Endothelial cell (in vitro differentiated cells): ENCODE measurements at regions not wholly inside any gene's neighbourhood (a gene's known extent, or its start where the extent isn't known, plus 50 kb on each side); places are given as distances from the start of the nearest gene placed in this dataset.
"Not testable (repeated sequence)": the region's sequence is repeated elsewhere in the genome, so short reads cannot be mapped to it uniquely, and the experiment has no call there.

Experiments used
- DNase-seq: peaks from one replicate; pipeline ENCODE4 v3.0.0; 2021; ENCODE audit warnings: low spot score
- H3K27ac Mint-ChIP-seq: one replicate; pipeline ENCODE4 v1.8.0; 2021; ENCODE audit warnings: mixed read lengths, inconsistent platforms; ENCODE audit not compliant: unreplicated experiment
- H3K27me3 Mint-ChIP-seq: one replicate; pipeline ENCODE4 v1.8.0; 2021; ENCODE audit warnings: mild to moderate bottlenecking, moderate library complexity, mixed read lengths, inconsistent platforms; ENCODE audit not compliant: unreplicated experiment
- H3K36me3 Mint-ChIP-seq: one replicate; pipeline ENCODE4 v1.8.0; 2021; ENCODE audit warnings: mild to moderate bottlenecking, low read depth, mixed read lengths, inconsistent platforms; ENCODE audit not compliant: unreplicated experiment
- H3K4me1 Mint-ChIP-seq: one replicate; pipeline ENCODE4 v1.8.0; 2021; ENCODE audit warnings: mild to moderate bottlenecking, mixed read lengths, inconsistent platforms; ENCODE audit not compliant: unreplicated experiment
- H3K4me3 Mint-ChIP-seq: one replicate; pipeline ENCODE4 v1.8.0; 2021; ENCODE audit warnings: mild to moderate bottlenecking, mixed read lengths, inconsistent platforms; ENCODE audit not compliant: unreplicated experiment
- H3K9me3 Mint-ChIP-seq: one replicate; pipeline ENCODE4 v1.8.0; 2021; ENCODE audit warnings: mixed read lengths, inconsistent platforms; ENCODE audit not compliant: unreplicated experiment
- CTCF ChIP-seq: fragments of 200-600 bp; sonication (generic); IDR thresholded peaks from one replicate; pipeline ENCODE4 v1.5.0; 2021; ENCODE audit warnings: antibody characterized with exemption; ENCODE audit not compliant: unreplicated experiment

DNA sequence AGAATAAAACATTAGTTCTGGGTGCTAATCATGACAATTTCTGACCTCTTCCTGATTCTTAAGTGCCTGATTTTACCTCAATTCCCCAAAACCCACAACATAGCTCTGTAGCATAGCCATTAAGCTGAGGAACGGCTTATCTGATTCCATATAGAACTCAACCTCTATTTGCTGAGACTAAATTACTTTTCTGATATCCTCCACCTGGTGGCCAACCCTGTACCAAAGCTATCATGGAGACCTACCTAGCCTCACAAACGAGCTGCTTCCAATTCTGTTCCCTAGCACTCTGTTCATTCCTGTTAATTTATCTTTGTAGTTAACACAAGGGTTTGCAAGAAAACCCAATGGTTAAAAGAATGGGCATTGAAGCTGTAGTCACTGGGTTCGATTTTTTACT lies 245.2 kb downstream of the PLOD2 start:
- DNase-seq: no peak
- peaks cover 4% of the 10 kb centered on the region for H3K36me3 Mint-ChIP-seq
- TF ChIP-seq CTCF: no peak
- H3K4me3 Mint-ChIP-seq: no peak overlapping the region
- H3K4me1 Mint-ChIP-seq: no peaks in the 10 kb centered on the region
- peaks cover 6% of the 10 kb centered on the region for H3K9me3 Mint-ChIP-seq
- no peaks in the 10 kb centered on the region for H3K27me3 Mint-ChIP-seq
- no peak overlapping the region for H3K27ac Mint-ChIP-seq

DNA sequence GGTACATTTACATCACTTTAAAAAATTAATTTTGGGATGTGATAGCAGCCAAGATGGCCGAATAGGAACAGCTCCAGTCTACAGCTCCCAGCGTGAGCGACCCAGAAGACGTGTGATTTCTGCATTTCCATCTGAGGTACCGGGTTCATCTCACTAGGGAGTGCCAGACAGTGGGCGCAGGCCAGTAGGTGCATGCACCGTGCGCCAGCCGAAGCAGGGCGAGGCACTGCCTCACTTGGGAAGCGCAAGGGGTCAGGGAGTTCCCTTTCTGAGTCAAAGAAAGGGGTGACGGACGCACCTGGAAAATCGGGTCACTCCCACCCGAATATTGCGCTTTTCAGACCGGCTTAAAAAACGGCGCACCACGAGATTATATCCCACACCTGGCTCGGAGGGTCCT lies 233.2 kb downstream of the PLOD2 start:
- not testable (repeated sequence) for H3K4me3 Mint-ChIP-seq, DNase-seq, H3K27ac Mint-ChIP-seq, H3K9me3 Mint-ChIP-seq, H3K27me3 Mint-ChIP-seq, H3K36me3 Mint-ChIP-seq, H3K4me1 Mint-ChIP-seq

DNA sequence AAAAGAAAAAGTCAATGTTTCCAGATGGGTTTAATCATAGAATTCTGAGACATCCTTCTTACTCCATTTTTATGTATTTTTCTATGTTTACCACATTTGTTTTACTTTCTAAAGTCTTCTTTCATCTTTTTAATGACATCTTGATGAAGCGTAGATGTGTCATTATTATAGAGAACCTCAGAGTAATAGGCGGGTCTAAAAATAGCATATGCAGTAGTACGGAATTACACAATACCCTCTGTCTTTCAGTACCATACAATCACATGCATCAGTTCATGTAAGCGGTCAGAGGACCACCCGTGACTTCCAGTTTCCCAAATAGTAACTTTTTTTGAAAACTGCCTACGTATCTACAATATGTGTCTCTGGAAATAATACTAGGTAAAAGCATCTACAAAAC lies 224.0 kb downstream of the PLOD2 start:
- Mint-ChIP-seq H3K36me3 (no peaks in the 10 kb centered on the region), H3K27ac (no peak overlapping the region), H3K4me3 (no peak overlapping the region), H3K27me3 (peaks cover 2% of the 10 kb centered on the region), H3K4me1 (no peaks in the 10 kb centered on the region), H3K9me3 (no peaks in the 10 kb centered on the region)
- TF ChIP-seq CTCF: no peak
- DNase-seq: no peak

- Mint-ChIP-seq H3K4me1 (no peaks in the 10 kb centered on the region), H3K36me3 (no peaks in the 10 kb centered on the region), H3K27ac (no peak overlapping the region), H3K27me3 (peaks cover 2% of the 10 kb centered on the region), H3K4me3 (no peak overlapping the region), H3K9me3 (no peaks in the 10 kb centered on the region)
- no peak for TF ChIP-seq CTCF
- DNase-seq: no peak
Observed at GRCh38 chr3:145939431-145939830, 221.6 kb downstream of the PLOD2 start.

- Mint-ChIP-seq H3K27ac (no peak overlapping the region), H3K27me3 (peaks cover 2% of the 10 kb centered on the region), H3K36me3 (no peaks in the 10 kb centered on the region), H3K4me3 (no peak overlapping the region), H3K4me1 (no peaks in the 10 kb centered on the region), H3K9me3 (no peaks in the 10 kb centered on the region)
- no peak for DNase-seq
- TF ChIP-seq CTCF: no peak
Observed at GRCh38 chr3:145942052-145942451, 218.9 kb downstream of the PLOD2 start.

GRCh38 chr3:145943952-145944351 lies 217.0 kb downstream of the PLOD2 start:
- Mint-ChIP-seq H3K27me3 (no peaks in the 10 kb centered on the region), H3K27ac (no peak overlapping the region), H3K4me1 (no peaks in the 10 kb centered on the region), H3K9me3 (no peaks in the 10 kb centered on the region), H3K36me3 (no peaks in the 10 kb centered on the region), H3K4me3 (no peak overlapping the region)
- no peak for DNase-seq
- TF ChIP-seq CTCF: no peak
